ENCODE measurements at regions not wholly inside any gene's neighbourhood (a gene's known extent, or its start where the extent isn't known, plus 50 kb on each side); places are given as distances from the start of the nearest gene placed in this dataset.

GRCh38 chr7:131016230-131016629 lies 282.2 kb upstream of the KLF14 start:
- no peak for TF ChIP-seq EP300 (IDR thresholded peaks at IDR 0.05)
- TF ChIP-seq CTCF (IDR thresholded peaks at IDR 0.05) = no peak
- no peak for TF ChIP-seq POLR2A (IDR thresholded peaks at IDR 0.05)
- WGBS, 2 donors = 36 to 80% methylated on average over 1 of the region's 1 CpG
- DNase-seq (ENCODE audit: low spot score in 2 of 2) = no peak
- Histone ChIP-seq H3K27ac (peak overlapping the region in 2 of 4 donors; percentile 3 to 73), H3K36me3 (no peaks in the 10 kb centered on the region), H3K4me3 (no peak overlapping the region), H3K27me3 (no peaks in the 10 kb centered on the region), H3K4me1 (peaks cover 5 to 99% (median 55%) of the 10 kb centered on the region in 4 donors), H3K9me3 (no peaks in the 10 kb centered on the region)

- H3K27me3 ChIP-seq = no peaks in the 10 kb centered on the region
- peaks cover 0 to 97% (median 45%) of the 10 kb centered on the region in 4 donors for H3K4me1 ChIP-seq
- WGBS, 2 donors = 87 to 100% methylated on average over 1 of the region's 1 CpG
- no peak for DNase-seq (ENCODE audit: low spot score in 2 of 2)
- no peaks in the 10 kb centered on the region for H3K36me3 ChIP-seq
- TF ChIP-seq POLR2A (IDR thresholded peaks at IDR 0.05) = no peak
- no peak for TF ChIP-seq EP300 (IDR thresholded peaks at IDR 0.05)
- no peak for TF ChIP-seq CTCF (IDR thresholded peaks at IDR 0.05)
- no peaks in the 10 kb centered on the region for H3K9me3 ChIP-seq
- H3K27ac ChIP-seq = no peak overlapping the region
- H3K4me3 ChIP-seq = no peak overlapping the region
These were observed 285.3 kb upstream of the KLF14 start for GRCh38 chr7:131019351-131019750.

GRCh38 chr7:131020759-131021261 lies 286.8 kb upstream of the KLF14 start:
- TF ChIP-seq EP300 (IDR thresholded peaks at IDR 0.05) (no peak), CTCF (IDR thresholded peaks at IDR 0.05) (no peak), POLR2A (IDR thresholded peaks at IDR 0.05) (no peak)
- no peaks in the 10 kb centered on the region for H3K9me3 ChIP-seq
- 78 to 85% methylated on average over 7 of the region's 7 CpGs for WGBS, 2 donors
- peaks cover 0 to 95% (median 39%) of the 10 kb centered on the region in 4 donors for H3K4me1 ChIP-seq
- H3K36me3 ChIP-seq = no peaks in the 10 kb centered on the region
- H3K27ac ChIP-seq = no peak overlapping the region
- no peaks in the 10 kb centered on the region for H3K27me3 ChIP-seq
- H3K4me3 ChIP-seq = no peak overlapping the region
- DNase-seq (ENCODE audit: low spot score in 2 of 2) = no peak

GRCh38 chr7:131021460-131021859 lies 287.5 kb upstream of the KLF14 start:
- Histone ChIP-seq H3K36me3 (no peaks in the 10 kb centered on the region), H3K4me1 (peaks cover 0 to 95% (median 38%) of the 10 kb centered on the region in 4 donors), H3K27me3 (no peaks in the 10 kb centered on the region), H3K9me3 (no peaks in the 10 kb centered on the region), H3K27ac (peak overlapping the region in 1 of 4 donors; percentile 29), H3K4me3 (no peak overlapping the region)
- DNase-seq (ENCODE audit: low spot score in 2 of 2) = no peak
- TF ChIP-seq POLR2A (IDR thresholded peaks at IDR 0.05) (no peak), CTCF (IDR thresholded peaks at IDR 0.05) (no peak), EP300 (IDR thresholded peaks at IDR 0.05) (no peak)
- WGBS, 2 donors = 87 to 88% methylated on average over 5 of the region's 5 CpGs

GRCh38 chr7:131021902-131022301 lies 287.9 kb upstream of the KLF14 start:
- Histone ChIP-seq H3K27me3 (no peaks in the 10 kb centered on the region), H3K4me3 (no peak overlapping the region), H3K27ac (peak overlapping the region in 1 of 4 donors; percentile 29), H3K9me3 (no peaks in the 10 kb centered on the region), H3K36me3 (no peaks in the 10 kb centered on the region), H3K4me1 (peaks cover 0 to 95% (median 38%) of the 10 kb centered on the region in 4 donors)
- DNase-seq (ENCODE audit: low spot score in 2 of 2) = no peak
- TF ChIP-seq POLR2A (IDR thresholded peaks at IDR 0.05) (no peak), EP300 (IDR thresholded peaks at IDR 0.05) (no peak), CTCF (IDR thresholded peaks at IDR 0.05) (no peak)
- 61 to 76% methylated on average over 8 of the region's 8 CpGs for WGBS, 2 donors

All from tibial nerve (tissue), 4 donors.